Omental fat pad (tissue), 3 donors: ENCODE measurements at regions not wholly inside any gene's neighbourhood (a gene's known extent, or its start where the extent isn't known, plus 50 kb on each side); places are given as distances from the start of the nearest gene placed in this dataset.

Source experiments
- ATAC-seq: fragments of 150-250 bp; one replicate; pipeline ENCODE4 v1.9.1; 2016; ENCODE audit warnings: mild to moderate bottlenecking, moderate library complexity; ENCODE audit not compliant: low FRiP score
- DNase-seq: peaks from one replicate; pipeline ENCODE4 v3.0.0-alpha.2; 2019; ENCODE audit warnings: low spot score
- CTCF ChIP-seq, 3 donors: fragments of 450-650 bp; IDR thresholded peaks; one replicate each; pipeline ENCODE4 v1.5.1; 2016 to 2017; ENCODE audit warnings: antibody characterized with exemption in 3 of 3, mild to moderate bottlenecking in 3 of 3, moderate library complexity in 2 of 3

- no peak for ATAC-seq
- TF ChIP-seq CTCF (IDR thresholded peaks at IDR 0.05): no peak
- no peak for DNase-seq
Observed at GRCh38 chr18:32520771-32521170, 50.1 kb upstream of the GAREM1 start.
